GM06990 (cell line): ENCODE measurements at regions not wholly inside any gene's neighbourhood (a gene's known extent, or its start where the extent isn't known, plus 50 kb on each side); places are given as distances from the start of the nearest gene placed in this dataset.

Source experiments
- DNase-seq: peaks from one replicate; pipeline ENCODE4 v3.0.0-alpha.2; 2011; ENCODE audit not compliant: insufficient read length; ENCODE audit errors: extremely low read depth
- H3K27me3 ChIP-seq: replicated peaks from 2 replicates; pipeline ENCODE4 v1.6.0; 2011; ENCODE audit warnings: low read length; ENCODE audit not compliant: control insufficient read depth, insufficient read depth
- H3K36me3 ChIP-seq: 2 replicates; pipeline ENCODE4 v1.5.1; 2011; ENCODE audit warnings: low read length; ENCODE audit not compliant: control insufficient read depth, insufficient read depth
- H3K4me3 ChIP-seq: replicated peaks from 2 replicates; pipeline ENCODE4 v1.5.1; 2011; ENCODE audit warnings: low read depth, mild to moderate bottlenecking, control low read depth, low read length
- CTCF ChIP-seq: IDR thresholded peaks from 2 replicates; pipeline ENCODE4 v1.5.1; 2011; ENCODE audit warnings: low read length, control low read depth, mild to moderate bottlenecking, inconsistent platforms; ENCODE audit not compliant: insufficient read depth, poor library complexity, severe bottlenecking

- Histone ChIP-seq H3K4me3 (no peak overlapping the region), H3K36me3 (no peaks in the 10 kb centered on the region), H3K27me3 (no peaks in the 10 kb centered on the region)
- TF ChIP-seq CTCF, result no peak
- DNase-seq, result no peak
Observed at GRCh38 chr1:68904477-68904876, 407.6 kb upstream of the DEPDC1 start.

GRCh38 chr1:68906431-68906830, 409.5 kb upstream of the DEPDC1 start:
- TF ChIP-seq CTCF, result no peak
- H3K4me3 ChIP-seq, result no peak overlapping the region
- no peak for DNase-seq
- H3K27me3 ChIP-seq, result no peaks in the 10 kb centered on the region
- H3K36me3 ChIP-seq, result no peaks in the 10 kb centered on the region

- no peak overlapping the region for H3K4me3 ChIP-seq
- TF ChIP-seq CTCF, result no peak
- no peak for DNase-seq
Observed at GRCh38 chr1:68907491-68907890, 410.6 kb upstream of the DEPDC1 start.

GRCh38 chr1:68908316-68908715, 411.4 kb upstream of the DEPDC1 start:
- Histone ChIP-seq H3K27me3 (no peaks in the 10 kb centered on the region), H3K4me3 (no peak overlapping the region), H3K36me3 (no peaks in the 10 kb centered on the region)
- DNase-seq, result no peak
- TF ChIP-seq CTCF, result no peak

More at GRCh38 chr1:68907491-68907890, 410.6 kb upstream of the DEPDC1 start:
- Histone ChIP-seq H3K27me3 (no peaks in the 10 kb centered on the region), H3K36me3 (no peaks in the 10 kb centered on the region)

- no peak overlapping the region for H3K4me3 ChIP-seq
- H3K27me3 ChIP-seq, result no peaks in the 10 kb centered on the region
- no peak for TF ChIP-seq CTCF
- no peak for DNase-seq
- H3K36me3 ChIP-seq, result no peaks in the 10 kb centered on the region
Observed at GRCh38 chr1:68916221-68916902, 419.5 kb upstream of the DEPDC1 start.

- DNase-seq, result no peak
- Histone ChIP-seq H3K4me3 (no peak overlapping the region), H3K36me3 (no peaks in the 10 kb centered on the region), H3K27me3 (no peaks in the 10 kb centered on the region)
- TF ChIP-seq CTCF, result no peak
Observed at GRCh38 chr1:68917456-68917855, 420.6 kb upstream of the DEPDC1 start.
